Caco-2 (cell line): ENCODE measurements at regions not wholly inside any gene's neighbourhood (a gene's known extent, or its start where the extent isn't known, plus 50 kb on each side); places are given as distances from the start of the nearest gene placed in this dataset.
"Not testable (repeated sequence)": the region's sequence is repeated elsewhere in the genome, so short reads cannot be mapped to it uniquely, and the experiment has no call there.

Experiments used
- BruUV-seq: library from RNA; stranded (reverse); fragments of 400-500 nt; replicated peaks from 2 replicates; lab custom pipeline; 2021; lab: Mats Ljungman, UMichigan
- CTCF ChIA-PET: fragments of 300-600 bp; sonication (Branson Sonifier 250); formaldehyde crosslinking; loops from one replicate; lab custom pipeline; 2022; ENCODE audit warnings: antibody characterized with exemption; lab: Charles Lee
- POLR2A ChIA-PET: fragments of 300-600 bp; sonication (Branson Sonifier 250); formaldehyde crosslinking; loops from one replicate; lab custom pipeline; 2022; ENCODE audit warnings: antibody characterized with exemption; lab: Charles Lee
- DNase-seq, 2 experiments: peaks; one replicate each; pipeline versions ENCODE4 v3.0.0 to v3.0.0-alpha.2; 2020 to 2022
- H3K27me3 ChIP-seq: replicated peaks from 2 replicates; pipeline ENCODE4 v1.6.0; 2011; ENCODE audit warnings: low read length; ENCODE audit not compliant: control insufficient read depth, insufficient read depth
- H3K36me3 ChIP-seq: 2 replicates; pipeline ENCODE4 v1.5.1; 2011; ENCODE audit warnings: low read length; ENCODE audit not compliant: control insufficient read depth, insufficient read depth
- H3K4me1 ChIP-seq: fragments of 250-450 bp; sonication (Bioruptor Pico); 2 replicates; pipeline ENCODE4 v1.5.1; 2020; ENCODE audit warnings: mild to moderate bottlenecking
- H3K4me3 ChIP-seq: 2 replicates; pipeline ENCODE4 v1.5.1; 2011; ENCODE audit warnings: low read depth, mild to moderate bottlenecking, control low read depth, low read length
- H3K9me3 ChIP-seq: fragments of 250-450 bp; sonication (Bioruptor Pico); 2 replicates; pipeline ENCODE4 v1.5.1; 2020; ENCODE audit warnings: mild to moderate bottlenecking, moderate library complexity
- H3K27ac Mint-ChIP-seq: one replicate; pipeline ENCODE4 v1.8.0; 2022; ENCODE audit warnings: mixed read lengths; ENCODE audit not compliant: unreplicated experiment
- H3K27me3 Mint-ChIP-seq: one replicate; pipeline ENCODE4 v1.8.0; 2022; ENCODE audit warnings: mixed read lengths; ENCODE audit not compliant: insufficient read depth, unreplicated experiment
- H3K36me3 Mint-ChIP-seq: one replicate; pipeline ENCODE4 v1.8.0; 2022; ENCODE audit warnings: mild to moderate bottlenecking, mixed read lengths; ENCODE audit not compliant: insufficient read depth, unreplicated experiment
- H3K4me1 Mint-ChIP-seq: one replicate; pipeline ENCODE4 v1.8.0; 2022; ENCODE audit warnings: low read depth, mixed read lengths; ENCODE audit not compliant: unreplicated experiment
- H3K4me3 Mint-ChIP-seq: one replicate; pipeline ENCODE4 v1.8.0; 2022; ENCODE audit warnings: mild to moderate bottlenecking, moderate library complexity, mixed read lengths; ENCODE audit not compliant: unreplicated experiment
- H3K9me3 Mint-ChIP-seq: one replicate; pipeline ENCODE4 v1.8.0; 2022; ENCODE audit warnings: mixed read lengths; ENCODE audit not compliant: unreplicated experiment
- intact Hi-C: fragments of 100-400 bp; cut with micrococcal nuclease; formaldehyde crosslinking; loops from one replicate; pipeline ENCODE4 v1.10.0; 2022; ENCODE audit not compliant: unreplicated experiment
- TF ChIP-seq, protein P1 (sequence below), 2 experiments: fragments of 200-600 bp in 1 of 2; IDR thresholded peaks; 1 replicate in 1 of 2; 2 replicates in 1 of 2; pipeline versions ENCODE4 v1.5.1 to v1.8.0; 2011 to 2022; ENCODE audit warnings: antibody characterized with exemption in 1 of 2, control low read depth in 1 of 2, inconsistent platforms in 1 of 2, low read depth in 1 of 2, low read length in 1 of 2, mild to moderate bottlenecking in 1 of 2, moderate library complexity in 1 of 2; ENCODE audit not compliant: insufficient read depth in 1 of 2, severe bottlenecking in 1 of 2, unreplicated experiment in 1 of 2

DNA sequence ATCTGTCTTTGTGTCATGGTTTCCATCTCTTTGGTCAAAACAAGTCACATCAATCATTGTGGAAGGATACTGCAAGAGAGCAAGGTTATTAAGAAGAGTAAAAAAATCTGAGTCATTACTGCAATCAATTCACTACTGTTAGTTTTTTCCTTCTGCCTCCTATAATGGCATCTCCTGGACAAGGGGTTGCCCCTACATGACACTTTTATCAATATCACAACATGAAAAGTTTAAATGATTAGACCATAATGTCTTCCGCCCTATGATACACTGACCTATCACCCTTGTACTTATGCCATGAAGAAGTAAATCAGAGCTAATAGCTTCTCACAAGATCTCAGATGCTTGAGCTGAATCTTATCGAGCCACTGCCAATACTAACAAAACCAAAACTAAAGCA lies 223.9 kb downstream of the KCNK2 start:
- Mint-ChIP-seq H3K9me3 (no peaks in the 10 kb centered on the region), H3K36me3 (no peaks in the 10 kb centered on the region), H3K4me3 (no peak overlapping the region), H3K27me3 (peaks cover 12% of the 10 kb centered on the region), H3K4me1 (no peaks in the 10 kb centered on the region), H3K27ac (no peak overlapping the region)
- intact Hi-C loops = no loop called here
- H3K4me3 ChIP-seq = no peak overlapping the region
- DNase-seq = no peak
- no peaks in the 10 kb centered on the region for H3K36me3 ChIP-seq
- H3K4me1 ChIP-seq = no peaks in the 10 kb centered on the region
- TF ChIP-seq, protein P1, sequence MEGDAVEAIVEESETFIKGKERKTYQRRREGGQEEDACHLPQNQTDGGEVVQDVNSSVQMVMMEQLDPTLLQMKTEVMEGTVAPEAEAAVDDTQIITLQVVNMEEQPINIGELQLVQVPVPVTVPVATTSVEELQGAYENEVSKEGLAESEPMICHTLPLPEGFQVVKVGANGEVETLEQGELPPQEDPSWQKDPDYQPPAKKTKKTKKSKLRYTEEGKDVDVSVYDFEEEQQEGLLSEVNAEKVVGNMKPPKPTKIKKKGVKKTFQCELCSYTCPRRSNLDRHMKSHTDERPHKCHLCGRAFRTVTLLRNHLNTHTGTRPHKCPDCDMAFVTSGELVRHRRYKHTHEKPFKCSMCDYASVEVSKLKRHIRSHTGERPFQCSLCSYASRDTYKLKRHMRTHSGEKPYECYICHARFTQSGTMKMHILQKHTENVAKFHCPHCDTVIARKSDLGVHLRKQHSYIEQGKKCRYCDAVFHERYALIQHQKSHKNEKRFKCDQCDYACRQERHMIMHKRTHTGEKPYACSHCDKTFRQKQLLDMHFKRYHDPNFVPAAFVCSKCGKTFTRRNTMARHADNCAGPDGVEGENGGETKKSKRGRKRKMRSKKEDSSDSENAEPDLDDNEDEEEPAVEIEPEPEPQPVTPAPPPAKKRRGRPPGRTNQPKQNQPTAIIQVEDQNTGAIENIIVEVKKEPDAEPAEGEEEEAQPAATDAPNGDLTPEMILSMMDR (IDR thresholded peaks at IDR 0.05; ENCODE audit: insufficient read depth in 1 of 2, low read depth in 1 of 2, low read length in 1 of 2, severe bottlenecking in 1 of 2, unreplicated experiment in 1 of 2) = no peak
- ChIA-PET POLR2A (no interaction called here), CTCF (no interaction called here)
- no peaks in the 10 kb centered on the region for H3K27me3 ChIP-seq
- H3K9me3 ChIP-seq = no peaks in the 10 kb centered on the region
- BruUV-seq = no TSS peak

DNA sequence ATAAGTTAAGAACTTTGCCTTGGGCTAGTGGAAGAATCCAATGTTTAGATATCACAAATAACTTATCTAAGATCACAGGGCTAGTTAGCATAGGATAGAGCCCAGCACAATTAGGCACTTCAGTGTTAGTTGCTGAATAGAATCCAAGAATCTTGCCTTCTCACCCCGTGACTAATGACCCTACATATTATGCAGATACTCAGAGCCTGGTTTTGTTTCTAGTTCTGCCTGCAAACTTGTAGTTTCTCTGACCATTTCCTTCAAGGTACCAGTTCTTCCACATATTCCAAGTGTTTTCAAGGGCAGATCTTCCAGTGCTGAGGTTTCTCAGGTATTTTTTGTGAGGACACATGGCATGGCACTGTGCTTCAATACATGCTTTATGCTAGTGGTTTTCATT lies 239.3 kb downstream of the KCNK2 start:
- no peak overlapping the region for H3K27ac Mint-ChIP-seq
- peaks cover 4% of the 10 kb centered on the region for H3K27me3 Mint-ChIP-seq
- peaks cover 30% of the 10 kb centered on the region for H3K9me3 Mint-ChIP-seq
- Histone ChIP-seq H3K9me3 (peaks cover 8% of the 10 kb centered on the region; the same call in 1 of the 2 replicates), H3K36me3 (no peaks in the 10 kb centered on the region), H3K4me3 (no peak overlapping the region), H3K4me1 (no peaks in the 10 kb centered on the region), H3K27me3 (no peaks in the 10 kb centered on the region)
- BruUV-seq = no TSS peak
- no peak for DNase-seq
- intact Hi-C loops = no loop called here
- TF ChIP-seq, protein P1 (IDR thresholded peaks at IDR 0.05; ENCODE audit: insufficient read depth in 1 of 2, low read depth in 1 of 2, low read length in 1 of 2, severe bottlenecking in 1 of 2, unreplicated experiment in 1 of 2) = no peak
- H3K4me3 Mint-ChIP-seq = no peak overlapping the region
- ChIA-PET CTCF (no interaction called here), POLR2A (no interaction called here)
- no peaks in the 10 kb centered on the region for H3K4me1 Mint-ChIP-seq
- no peaks in the 10 kb centered on the region for H3K36me3 Mint-ChIP-seq

DNA sequence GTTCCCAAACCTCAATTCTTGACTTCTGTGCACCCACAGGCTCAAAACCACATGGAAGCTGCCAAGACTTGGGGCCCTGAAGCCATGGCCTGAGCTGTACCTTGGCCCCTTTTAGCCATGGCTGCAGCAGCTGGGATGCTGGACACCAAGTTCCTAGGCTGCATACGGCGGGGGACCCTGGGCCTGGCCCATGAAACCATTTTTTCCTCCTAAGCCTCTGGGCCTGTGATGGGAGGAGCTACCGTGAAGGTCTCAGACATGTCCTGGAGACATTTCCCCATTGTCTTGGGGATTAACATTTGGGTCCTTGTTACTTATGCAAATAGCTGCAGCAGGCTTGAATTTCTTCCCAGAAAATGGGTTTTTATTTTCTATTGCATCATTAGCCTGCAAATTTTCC lies 241.5 kb downstream of the KCNK2 start:
- BruUV-seq, intact Hi-C loops, H3K36me3 Mint-ChIP-seq, H3K36me3 ChIP-seq, H3K27ac Mint-ChIP-seq, H3K27me3 Mint-ChIP-seq, H3K4me1 Mint-ChIP-seq, CTCF ChIA-PET, H3K4me3 ChIP-seq, H3K9me3 ChIP-seq, POLR2A ChIA-PET, H3K4me3 Mint-ChIP-seq, H3K27me3 ChIP-seq, H3K4me1 ChIP-seq: not testable (repeated sequence)
- DNase-seq = peak in 1 of 2 experiments; percentile 2
- peaks cover 31% of the 10 kb centered on the region for H3K9me3 Mint-ChIP-seq

DNA sequence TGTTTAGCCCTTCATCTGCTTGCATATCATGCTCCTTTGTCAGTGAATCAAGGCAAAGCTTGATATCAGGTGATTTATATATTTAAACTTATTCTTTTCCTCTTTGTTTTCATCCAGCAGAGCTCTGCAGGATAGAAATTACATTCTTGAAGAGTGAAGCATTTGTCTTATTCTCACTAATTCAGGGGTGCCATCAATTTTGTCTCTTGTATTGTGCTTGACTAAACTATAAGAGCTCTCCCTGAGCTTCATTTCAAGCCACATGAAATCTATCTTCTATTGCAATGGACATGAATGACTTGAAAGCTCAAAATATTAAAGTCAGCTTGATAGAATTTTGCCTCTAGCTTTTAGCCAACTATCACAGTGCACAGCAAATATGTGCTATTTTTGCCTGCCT lies 236.7 kb upstream of the KCTD3 start:
- Mint-ChIP-seq H3K27ac (no peak overlapping the region), H3K36me3 (no peaks in the 10 kb centered on the region), H3K4me1 (no peaks in the 10 kb centered on the region), H3K4me3 (no peak overlapping the region), H3K27me3 (peaks cover 10% of the 10 kb centered on the region), H3K9me3 (peaks cover 10% of the 10 kb centered on the region)
- H3K9me3 ChIP-seq = no peaks in the 10 kb centered on the region
- DNase-seq = no peak
- TF ChIP-seq, protein P1 (IDR thresholded peaks at IDR 0.05; ENCODE audit: insufficient read depth in 1 of 2, low read depth in 1 of 2, low read length in 1 of 2, severe bottlenecking in 1 of 2, unreplicated experiment in 1 of 2) = no peak
- POLR2A ChIA-PET = no interaction called here
- no peak overlapping the region for H3K4me3 ChIP-seq
- CTCF ChIA-PET = no interaction called here
- H3K27me3 ChIP-seq = no peaks in the 10 kb centered on the region
- H3K36me3 ChIP-seq = no peaks in the 10 kb centered on the region
- no peaks in the 10 kb centered on the region for H3K4me1 ChIP-seq
- intact Hi-C loops = no loop called here
- BruUV-seq = no TSS peak
